ENCODE measurements at regions not wholly inside any gene's neighbourhood (a gene's known extent, or its start where the extent isn't known, plus 50 kb on each side); places are given as distances from the start of the nearest gene placed in this dataset.

DNA sequence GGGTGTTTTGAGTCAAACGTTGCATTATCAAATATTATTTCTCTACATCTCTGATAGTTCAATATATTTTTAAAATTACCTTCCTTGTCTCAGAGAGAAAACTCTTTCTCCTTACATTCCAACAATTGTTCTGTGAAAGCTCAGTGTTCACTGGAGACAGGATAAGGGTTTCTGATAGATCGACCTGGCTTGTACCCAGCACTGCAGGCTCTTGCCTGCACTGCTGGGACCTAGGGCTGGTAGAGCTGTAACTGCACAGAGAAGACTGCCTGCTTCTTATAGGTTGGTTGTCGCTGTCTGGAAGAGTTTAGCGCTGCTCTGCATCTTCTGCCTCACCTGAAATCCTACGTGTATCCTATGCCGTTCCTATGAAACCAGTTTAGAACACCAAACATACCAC, 249.9 kb upstream of the LRTM1 start:
- Histone ChIP-seq H3K9me3 (replicated peaks) (peaks cover 3% of the 10 kb centered on the region), H3K27me3 (ENCODE audit: low read depth) (peaks cover 33% of the 10 kb centered on the region), H3K36me3 (no peaks in the 10 kb centered on the region), H3K4me1 (no peaks in the 10 kb centered on the region), H3K4me3 (no peak overlapping the region), H3K27ac (replicated peaks) (no peak overlapping the region)
- TF ChIP-seq, protein P1, sequence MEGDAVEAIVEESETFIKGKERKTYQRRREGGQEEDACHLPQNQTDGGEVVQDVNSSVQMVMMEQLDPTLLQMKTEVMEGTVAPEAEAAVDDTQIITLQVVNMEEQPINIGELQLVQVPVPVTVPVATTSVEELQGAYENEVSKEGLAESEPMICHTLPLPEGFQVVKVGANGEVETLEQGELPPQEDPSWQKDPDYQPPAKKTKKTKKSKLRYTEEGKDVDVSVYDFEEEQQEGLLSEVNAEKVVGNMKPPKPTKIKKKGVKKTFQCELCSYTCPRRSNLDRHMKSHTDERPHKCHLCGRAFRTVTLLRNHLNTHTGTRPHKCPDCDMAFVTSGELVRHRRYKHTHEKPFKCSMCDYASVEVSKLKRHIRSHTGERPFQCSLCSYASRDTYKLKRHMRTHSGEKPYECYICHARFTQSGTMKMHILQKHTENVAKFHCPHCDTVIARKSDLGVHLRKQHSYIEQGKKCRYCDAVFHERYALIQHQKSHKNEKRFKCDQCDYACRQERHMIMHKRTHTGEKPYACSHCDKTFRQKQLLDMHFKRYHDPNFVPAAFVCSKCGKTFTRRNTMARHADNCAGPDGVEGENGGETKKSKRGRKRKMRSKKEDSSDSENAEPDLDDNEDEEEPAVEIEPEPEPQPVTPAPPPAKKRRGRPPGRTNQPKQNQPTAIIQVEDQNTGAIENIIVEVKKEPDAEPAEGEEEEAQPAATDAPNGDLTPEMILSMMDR (IDR thresholded peaks at IDR 0.05; ENCODE audit: borderline replicate concordance) = no peak
- no peak for DNase-seq
- intact Hi-C loops (cut with micrococcal nuclease) = no loop called here

DNA sequence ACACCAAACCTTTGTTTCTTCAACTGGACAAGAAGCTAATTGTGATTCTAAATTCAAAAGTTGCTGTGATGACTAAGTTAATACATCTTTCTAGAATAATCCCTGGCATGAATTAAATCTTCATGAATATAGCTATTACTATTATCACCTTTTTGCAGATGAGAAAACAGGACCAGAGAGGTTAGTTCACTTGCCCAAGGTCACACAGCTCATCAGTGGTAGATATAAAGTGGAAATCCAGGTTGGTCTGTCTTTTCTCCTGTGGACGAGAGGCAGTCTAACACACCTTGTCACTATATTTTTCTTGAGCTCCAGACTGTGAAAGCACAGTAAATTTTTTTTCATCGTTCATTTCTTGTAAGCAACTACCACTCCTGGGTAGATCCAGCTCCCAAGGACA, 247.6 kb upstream of the LRTM1 start:
- H3K36me3 ChIP-seq = no peaks in the 10 kb centered on the region
- no peak for DNase-seq
- intact Hi-C loops (cut with micrococcal nuclease) = no loop called here
- TF ChIP-seq, protein P1 (IDR thresholded peaks at IDR 0.05; ENCODE audit: borderline replicate concordance) = no peak
- peaks cover 15% of the 10 kb centered on the region for H3K9me3 ChIP-seq (replicated peaks)
- no peak overlapping the region for H3K27ac ChIP-seq (replicated peaks)
- no peak overlapping the region for H3K4me3 ChIP-seq
- peaks cover 49% of the 10 kb centered on the region for H3K27me3 ChIP-seq (ENCODE audit: low read depth)
- no peaks in the 10 kb centered on the region for H3K4me1 ChIP-seq

DNA sequence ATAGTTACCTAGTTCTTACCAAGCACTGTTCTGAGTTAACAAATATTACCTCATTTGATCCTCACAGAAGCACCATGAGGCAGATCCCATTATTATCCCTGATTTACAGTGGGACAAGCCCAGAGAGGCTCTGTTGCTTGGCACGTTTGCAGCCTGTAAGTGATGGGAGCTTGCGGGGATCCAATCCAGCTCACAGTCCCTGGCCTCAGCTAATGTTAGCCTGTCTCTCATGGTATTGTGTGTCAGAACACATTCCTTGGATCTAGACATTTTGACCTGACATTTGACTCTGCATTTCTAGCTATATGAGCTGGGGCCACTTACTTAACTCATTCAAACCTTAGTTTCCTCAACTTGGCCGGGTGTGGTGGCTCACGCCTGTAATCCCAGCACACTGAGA, 246.9 kb upstream of the LRTM1 start:
- no peaks in the 10 kb centered on the region for H3K4me1 ChIP-seq
- no peak for DNase-seq
- no peak overlapping the region for H3K27ac ChIP-seq (replicated peaks)
- TF ChIP-seq, protein P1 (IDR thresholded peaks at IDR 0.05; ENCODE audit: borderline replicate concordance) = no peak
- H3K4me3 ChIP-seq = no peak overlapping the region
- H3K27me3 ChIP-seq (ENCODE audit: low read depth) = peaks cover 52% of the 10 kb centered on the region
- no peaks in the 10 kb centered on the region for H3K36me3 ChIP-seq
- H3K9me3 ChIP-seq (replicated peaks) = peaks cover 15% of the 10 kb centered on the region
- intact Hi-C loops (cut with micrococcal nuclease) = no loop called here

DNA sequence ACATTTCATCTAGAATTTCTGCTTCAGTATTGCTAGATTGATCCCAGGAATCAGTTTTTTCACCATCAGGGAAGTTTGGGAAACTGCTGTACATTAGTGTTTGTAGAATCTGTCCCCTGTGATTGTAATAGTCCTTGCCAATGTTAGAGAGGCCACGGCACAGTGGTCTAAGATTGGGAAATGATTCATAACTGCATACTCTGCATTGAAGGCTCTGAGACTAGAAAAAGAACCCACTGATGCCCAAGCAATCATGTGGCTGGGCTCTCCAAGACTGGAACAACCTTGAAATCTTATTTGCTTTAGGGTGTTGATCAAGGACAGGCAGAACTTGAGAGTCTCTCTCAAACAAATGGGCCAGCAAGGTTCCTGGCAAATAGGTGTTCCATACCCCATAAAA, 245.6 kb upstream of the LRTM1 start:
- Histone ChIP-seq H3K27me3 (ENCODE audit: low read depth) (peaks cover 53% of the 10 kb centered on the region), H3K27ac (replicated peaks) (no peak overlapping the region), H3K9me3 (replicated peaks) (peaks cover 15% of the 10 kb centered on the region), H3K36me3 (no peaks in the 10 kb centered on the region), H3K4me3 (no peak overlapping the region), H3K4me1 (no peaks in the 10 kb centered on the region)
- intact Hi-C loops (cut with micrococcal nuclease) = no loop called here
- DNase-seq = no peak
- TF ChIP-seq, protein P1 (IDR thresholded peaks at IDR 0.05; ENCODE audit: borderline replicate concordance) = no peak

DNA sequence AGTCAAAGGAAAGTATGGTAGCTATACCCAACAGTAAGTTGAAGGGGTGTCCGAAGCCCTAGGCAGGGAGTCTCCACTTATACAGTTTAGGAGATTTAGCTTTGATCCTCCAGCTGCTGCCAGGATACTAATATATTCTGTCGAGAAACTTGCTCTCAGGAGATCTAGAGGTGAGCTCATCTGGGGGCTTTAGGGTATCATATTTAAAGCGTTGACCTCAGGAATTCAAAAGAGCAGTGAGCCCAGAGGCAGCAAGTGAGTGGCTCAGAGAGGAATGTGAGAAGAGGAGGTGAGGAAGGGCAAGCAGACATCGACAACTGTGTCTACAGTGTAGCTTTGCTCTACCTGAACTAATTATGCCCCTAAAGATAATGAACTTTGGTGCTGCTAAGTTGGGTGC, 245.1 kb upstream of the LRTM1 start:
- peaks cover 50% of the 10 kb centered on the region for H3K27me3 ChIP-seq (ENCODE audit: low read depth)
- H3K4me1 ChIP-seq = no peaks in the 10 kb centered on the region
- no peak overlapping the region for H3K27ac ChIP-seq (replicated peaks)
- H3K9me3 ChIP-seq (replicated peaks) = peaks cover 15% of the 10 kb centered on the region
- DNase-seq = no peak
- intact Hi-C loops (cut with micrococcal nuclease) = no loop called here
- H3K4me3 ChIP-seq = no peak overlapping the region
- TF ChIP-seq, protein P1 (IDR thresholded peaks at IDR 0.05; ENCODE audit: borderline replicate concordance) = no peak
- H3K36me3 ChIP-seq = no peaks in the 10 kb centered on the region

DNA sequence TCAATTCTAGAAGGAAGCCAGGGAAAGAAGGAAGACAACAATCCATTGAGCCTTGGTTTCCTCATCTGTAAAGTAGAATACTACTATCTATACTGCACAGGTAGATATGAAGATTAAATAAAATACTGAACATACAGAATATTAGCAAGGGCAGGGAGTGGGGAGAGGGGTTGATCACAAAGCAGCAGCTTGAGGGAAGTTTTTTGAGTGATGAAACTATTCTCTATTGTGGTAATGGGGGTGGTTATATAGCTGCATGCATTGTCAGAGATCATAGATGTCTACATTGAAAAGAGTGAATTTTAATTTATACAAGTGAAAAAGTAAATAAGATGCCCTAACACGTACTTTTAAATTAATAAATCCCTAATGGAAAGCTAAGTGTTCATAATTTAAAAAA, 242.6 kb upstream of the LRTM1 start:
- intact Hi-C loops (cut with micrococcal nuclease) = no loop called here
- Histone ChIP-seq H3K4me3 (no peak overlapping the region), H3K4me1 (no peaks in the 10 kb centered on the region), H3K27ac (replicated peaks) (no peak overlapping the region), H3K9me3 (replicated peaks) (peaks cover 15% of the 10 kb centered on the region), H3K27me3 (ENCODE audit: low read depth) (peaks cover 40% of the 10 kb centered on the region), H3K36me3 (no peaks in the 10 kb centered on the region)
- TF ChIP-seq, protein P1 (IDR thresholded peaks at IDR 0.05; ENCODE audit: borderline replicate concordance) = no peak
- no peak for DNase-seq

Measured in left ventricle myocardium inferior (tissue), 1 donor.